ENCODE measurements at regions not wholly inside any gene's neighbourhood (a gene's known extent, or its start where the extent isn't known, plus 50 kb on each side); places are given as distances from the start of the nearest gene placed in this dataset.

DNA sequence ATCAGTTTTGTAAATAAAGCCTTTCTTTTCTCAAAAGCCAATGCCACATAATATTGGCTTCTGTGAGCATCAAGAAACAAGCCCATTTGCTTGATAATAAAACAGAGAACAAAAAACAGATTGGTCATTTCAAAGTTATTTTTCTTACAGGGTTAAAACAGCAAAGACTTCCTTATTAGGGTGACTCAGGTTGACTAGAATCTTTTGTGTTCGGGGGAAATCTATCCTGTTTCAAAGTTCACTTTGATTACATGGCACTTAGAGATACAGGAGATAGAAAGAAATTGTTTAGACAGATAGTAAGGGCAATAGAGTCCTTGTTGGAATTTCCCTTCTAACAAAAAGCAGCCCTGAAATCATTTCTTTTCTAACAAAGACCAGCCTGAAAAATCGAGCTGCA, 170.0 kb upstream of the GLRA2 start:
- no peak overlapping the region for H3K4me3 ChIP-seq (ENCODE audit: low read length, poor library complexity, severe bottlenecking)
- no peak overlapping the region for H3K4me2 ChIP-seq (ENCODE audit: low read depth, low read length, poor library complexity, severe bottlenecking)
- H3F3A ChIP-seq (ENCODE audit: low read depth), result no peaks in the 10 kb centered on the region
- no peaks in the 10 kb centered on the region for H3K27me3 ChIP-seq (ENCODE audit: insufficient read depth, low read length, poor library complexity, severe bottlenecking)
- no peak overlapping the region for H3K9ac ChIP-seq (ENCODE audit: low read depth, low read length, poor library complexity, severe bottlenecking)
- no peaks in the 10 kb centered on the region for H3K9me2 ChIP-seq (replicated peaks; ENCODE audit: low read depth, low read length)
- H4K20me1 ChIP-seq (ENCODE audit: insufficient read depth, low read length, poor library complexity, severe bottlenecking), result no peaks in the 10 kb centered on the region
- no peaks in the 10 kb centered on the region for H3K79me2 ChIP-seq (ENCODE audit: insufficient read depth, low read length)
- no peak overlapping the region for H2AFZ ChIP-seq (ENCODE audit: low read length)
- H3K4me1 ChIP-seq (ENCODE audit: insufficient read depth, low read length, poor library complexity, severe bottlenecking), result no peaks in the 10 kb centered on the region
- TF ChIP-seq, protein P1, sequence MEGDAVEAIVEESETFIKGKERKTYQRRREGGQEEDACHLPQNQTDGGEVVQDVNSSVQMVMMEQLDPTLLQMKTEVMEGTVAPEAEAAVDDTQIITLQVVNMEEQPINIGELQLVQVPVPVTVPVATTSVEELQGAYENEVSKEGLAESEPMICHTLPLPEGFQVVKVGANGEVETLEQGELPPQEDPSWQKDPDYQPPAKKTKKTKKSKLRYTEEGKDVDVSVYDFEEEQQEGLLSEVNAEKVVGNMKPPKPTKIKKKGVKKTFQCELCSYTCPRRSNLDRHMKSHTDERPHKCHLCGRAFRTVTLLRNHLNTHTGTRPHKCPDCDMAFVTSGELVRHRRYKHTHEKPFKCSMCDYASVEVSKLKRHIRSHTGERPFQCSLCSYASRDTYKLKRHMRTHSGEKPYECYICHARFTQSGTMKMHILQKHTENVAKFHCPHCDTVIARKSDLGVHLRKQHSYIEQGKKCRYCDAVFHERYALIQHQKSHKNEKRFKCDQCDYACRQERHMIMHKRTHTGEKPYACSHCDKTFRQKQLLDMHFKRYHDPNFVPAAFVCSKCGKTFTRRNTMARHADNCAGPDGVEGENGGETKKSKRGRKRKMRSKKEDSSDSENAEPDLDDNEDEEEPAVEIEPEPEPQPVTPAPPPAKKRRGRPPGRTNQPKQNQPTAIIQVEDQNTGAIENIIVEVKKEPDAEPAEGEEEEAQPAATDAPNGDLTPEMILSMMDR (conservative IDR thresholded peaks at IDR 0.05; ENCODE audit: low read length), result no peak
- no peak for TF ChIP-seq EZH2phosphoT487 (IDR thresholded peaks at IDR 0.05; ENCODE audit: borderline replicate concordance)
- H3K9me3 ChIP-seq (ENCODE audit: insufficient read depth, low read depth, low read length), result no peaks in the 10 kb centered on the region
- H3K36me3 ChIP-seq (ENCODE audit: insufficient read depth, low read length), result no peaks in the 10 kb centered on the region

- Histone ChIP-seq H3K9me2 (replicated peaks; ENCODE audit: low read depth, low read length) (no peaks in the 10 kb centered on the region), H3K9me3 (ENCODE audit: insufficient read depth, low read depth, low read length) (no peaks in the 10 kb centered on the region), H3K4me1 (ENCODE audit: insufficient read depth, low read length, poor library complexity, severe bottlenecking) (no peaks in the 10 kb centered on the region), H3K4me3 (ENCODE audit: low read length, poor library complexity, severe bottlenecking) (no peak overlapping the region), H3K27me3 (ENCODE audit: insufficient read depth, low read length, poor library complexity, severe bottlenecking) (no peaks in the 10 kb centered on the region), H3K36me3 (ENCODE audit: insufficient read depth, low read length) (no peaks in the 10 kb centered on the region), H4K20me1 (ENCODE audit: insufficient read depth, low read length, poor library complexity, severe bottlenecking) (no peaks in the 10 kb centered on the region), H3K79me2 (ENCODE audit: insufficient read depth, low read length) (no peaks in the 10 kb centered on the region), H3K9ac (ENCODE audit: low read depth, low read length, poor library complexity, severe bottlenecking) (no peak overlapping the region), H3F3A (ENCODE audit: low read depth) (no peaks in the 10 kb centered on the region), H3K4me2 (ENCODE audit: low read depth, low read length, poor library complexity, severe bottlenecking) (no peak overlapping the region), H2AFZ (ENCODE audit: low read length) (no peak overlapping the region)
- TF ChIP-seq EZH2phosphoT487 (IDR thresholded peaks at IDR 0.05; ENCODE audit: borderline replicate concordance), result no peak
- TF ChIP-seq, protein P1 (conservative IDR thresholded peaks at IDR 0.05; ENCODE audit: low read length), result no peak
Observed at GRCh38 chrX:14357314-14357713, 172.0 kb upstream of the GLRA2 start.

DNA sequence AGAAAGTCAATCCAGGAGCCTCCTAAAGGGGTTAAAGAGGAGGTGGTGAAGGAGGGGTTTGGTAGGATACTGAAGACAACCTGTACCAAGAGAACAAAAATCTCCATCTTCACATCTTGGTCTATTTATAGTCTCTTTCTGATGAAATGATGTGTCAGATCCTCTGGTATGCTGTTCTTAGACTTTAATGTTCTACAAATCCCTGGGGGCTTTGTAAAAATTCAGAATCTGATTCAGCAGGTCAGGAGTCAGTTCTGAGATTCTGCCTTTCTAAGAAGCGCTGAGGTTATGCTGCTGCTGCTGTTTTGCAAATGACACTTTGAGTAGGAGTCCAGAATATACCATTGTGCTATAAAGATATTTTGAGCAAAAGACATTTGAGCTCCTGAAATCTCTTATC, 172.9 kb upstream of the GLRA2 start:
- no peaks in the 10 kb centered on the region for H3K4me1 ChIP-seq (ENCODE audit: insufficient read depth, low read length, poor library complexity, severe bottlenecking)
- no peaks in the 10 kb centered on the region for H3K9me3 ChIP-seq (ENCODE audit: insufficient read depth, low read depth, low read length)
- H3K27me3 ChIP-seq (ENCODE audit: insufficient read depth, low read length, poor library complexity, severe bottlenecking), result no peaks in the 10 kb centered on the region
- TF ChIP-seq EZH2phosphoT487 (IDR thresholded peaks at IDR 0.05; ENCODE audit: borderline replicate concordance), result no peak
- TF ChIP-seq, protein P1 (conservative IDR thresholded peaks at IDR 0.05; ENCODE audit: low read length), result no peak
- H3K9ac ChIP-seq (ENCODE audit: low read depth, low read length, poor library complexity, severe bottlenecking), result no peak overlapping the region
- no peaks in the 10 kb centered on the region for H3F3A ChIP-seq (ENCODE audit: low read depth)
- H3K4me2 ChIP-seq (ENCODE audit: low read depth, low read length, poor library complexity, severe bottlenecking), result no peak overlapping the region
- H4K20me1 ChIP-seq (ENCODE audit: insufficient read depth, low read length, poor library complexity, severe bottlenecking), result no peaks in the 10 kb centered on the region
- no peak overlapping the region for H2AFZ ChIP-seq (ENCODE audit: low read length)
- no peaks in the 10 kb centered on the region for H3K36me3 ChIP-seq (ENCODE audit: insufficient read depth, low read length)
- H3K4me3 ChIP-seq (ENCODE audit: low read length, poor library complexity, severe bottlenecking), result no peak overlapping the region
- no peaks in the 10 kb centered on the region for H3K79me2 ChIP-seq (ENCODE audit: insufficient read depth, low read length)
- H3K9me2 ChIP-seq (replicated peaks; ENCODE audit: low read depth, low read length), result no peaks in the 10 kb centered on the region

All from Loucy (cell line).